ENCODE measurements at regions not wholly inside any gene's neighbourhood (a gene's known extent, or its start where the extent isn't known, plus 50 kb on each side); places are given as distances from the start of the nearest gene placed in this dataset.

GRCh38 chr16:9525037-9525436 lies 433.6 kb downstream of the HAPSTR1 start:
- H3K4me3 ChIP-seq (ENCODE audit: low read length): no peak overlapping the region
- H3K36me3 ChIP-seq (replicated peaks; ENCODE audit: insufficient read depth, low read length): no peaks in the 10 kb centered on the region
- no peak overlapping the region for H2AFZ ChIP-seq (ENCODE audit: low read length)
- H3K79me2 ChIP-seq (ENCODE audit: low read length): no peaks in the 10 kb centered on the region
- H3K9ac ChIP-seq (ENCODE audit: low read length): no peak overlapping the region
- DNase-seq: no peak
- H3K4me2 ChIP-seq (ENCODE audit: low read depth, low read length): no peak overlapping the region
- no peak for TF ChIP-seq CTCF (IDR thresholded peaks at IDR 0.05; ENCODE audit: low read length)
- no peak for TF ChIP-seq EZH2 (optimal IDR thresholded peaks at IDR 0.05; ENCODE audit: low read depth, low read length)
- TF ChIP-seq EZH2phosphoT487 (IDR thresholded peaks at IDR 0.05; ENCODE audit: low read length): no peak
- H3K4me1 ChIP-seq (ENCODE audit: low read length): no peaks in the 10 kb centered on the region
- H3K9me2 ChIP-seq (replicated peaks; ENCODE audit: insufficient read depth, low read length): no peaks in the 10 kb centered on the region
- no peaks in the 10 kb centered on the region for H3K9me3 ChIP-seq (replicated peaks; ENCODE audit: insufficient read depth, low read length)
- no peaks in the 10 kb centered on the region for H3F3A ChIP-seq (ENCODE audit: insufficient read depth, low read length)
- H4K20me1 ChIP-seq (ENCODE audit: insufficient read depth, low read length): no peaks in the 10 kb centered on the region
- H3K27ac ChIP-seq (ENCODE audit: low read length): no peak overlapping the region
- no peaks in the 10 kb centered on the region for H3K27me3 ChIP-seq (replicated peaks; ENCODE audit: insufficient read depth, low read length)

- Histone ChIP-seq H3K4me1 (ENCODE audit: low read length) (no peaks in the 10 kb centered on the region), H3K27me3 (replicated peaks; ENCODE audit: insufficient read depth, low read length) (no peaks in the 10 kb centered on the region), H3K9ac (ENCODE audit: low read length) (no peak overlapping the region), H3K27ac (ENCODE audit: low read length) (no peak overlapping the region), H3K4me3 (ENCODE audit: low read length) (no peak overlapping the region), H3K9me2 (replicated peaks; ENCODE audit: insufficient read depth, low read length) (no peaks in the 10 kb centered on the region), H3F3A (ENCODE audit: insufficient read depth, low read length) (no peaks in the 10 kb centered on the region), H2AFZ (ENCODE audit: low read length) (no peak overlapping the region), H3K36me3 (replicated peaks; ENCODE audit: insufficient read depth, low read length) (no peaks in the 10 kb centered on the region), H3K9me3 (replicated peaks; ENCODE audit: insufficient read depth, low read length) (no peaks in the 10 kb centered on the region), H3K79me2 (ENCODE audit: low read length) (no peaks in the 10 kb centered on the region), H4K20me1 (ENCODE audit: insufficient read depth, low read length) (no peaks in the 10 kb centered on the region), H3K4me2 (ENCODE audit: low read depth, low read length) (no peak overlapping the region)
- no peak for DNase-seq
- TF ChIP-seq EZH2phosphoT487 (IDR thresholded peaks at IDR 0.05; ENCODE audit: low read length) (no peak), CTCF (IDR thresholded peaks at IDR 0.05; ENCODE audit: low read length) (no peak), EZH2 (optimal IDR thresholded peaks at IDR 0.05; ENCODE audit: low read depth, low read length) (no peak)
Observed at GRCh38 chr16:9526791-9527190, 435.3 kb downstream of the HAPSTR1 start.

GRCh38 chr16:9527976-9528375 lies 436.5 kb downstream of the HAPSTR1 start:
- Histone ChIP-seq H3K4me1 (ENCODE audit: low read length) (no peaks in the 10 kb centered on the region), H4K20me1 (ENCODE audit: insufficient read depth, low read length) (no peaks in the 10 kb centered on the region), H3F3A (ENCODE audit: insufficient read depth, low read length) (no peaks in the 10 kb centered on the region), H2AFZ (ENCODE audit: low read length) (no peak overlapping the region), H3K4me3 (ENCODE audit: low read length) (no peak overlapping the region), H3K9ac (ENCODE audit: low read length) (no peak overlapping the region), H3K79me2 (ENCODE audit: low read length) (no peaks in the 10 kb centered on the region), H3K27ac (ENCODE audit: low read length) (no peak overlapping the region), H3K9me3 (replicated peaks; ENCODE audit: insufficient read depth, low read length) (no peaks in the 10 kb centered on the region), H3K36me3 (replicated peaks; ENCODE audit: insufficient read depth, low read length) (no peaks in the 10 kb centered on the region), H3K9me2 (replicated peaks; ENCODE audit: insufficient read depth, low read length) (no peaks in the 10 kb centered on the region), H3K27me3 (replicated peaks; ENCODE audit: insufficient read depth, low read length) (no peaks in the 10 kb centered on the region), H3K4me2 (ENCODE audit: low read depth, low read length) (no peak overlapping the region)
- TF ChIP-seq EZH2 (optimal IDR thresholded peaks at IDR 0.05; ENCODE audit: low read depth, low read length) (no peak), EZH2phosphoT487 (IDR thresholded peaks at IDR 0.05; ENCODE audit: low read length) (no peak), CTCF (IDR thresholded peaks at IDR 0.05; ENCODE audit: low read length) (no peak)
- DNase-seq: no peak
